CD4-positive, alpha-beta T cell (primary cell): ENCODE measurements at regions not wholly inside any gene's neighbourhood (a gene's known extent, or its start where the extent isn't known, plus 50 kb on each side); places are given as distances from the start of the nearest gene placed in this dataset.

Experiments
- ATAC-seq: fragments of 200-7000 bp; cut with Tn5 transposase; one replicate; pipeline ENCODE4 v1.10.0; 2022; ENCODE audit warnings: mild to moderate bottlenecking; ENCODE audit not compliant: poor library complexity
- CTCF ChIA-PET: fragments of 350-600 bp; sonication (Branson Sonifier 250); formaldehyde crosslinking; loops from one replicate; lab custom pipeline; 2021; ENCODE audit warnings: antibody characterized with exemption, inconsistent platforms; lab: Charles Lee
- POLR2A ChIA-PET: fragments of 350-600 bp; sonication (Branson Sonifier 250); formaldehyde crosslinking; loops from one replicate; lab custom pipeline; 2021; ENCODE audit warnings: antibody characterized with exemption, inconsistent platforms; lab: Charles Lee
- DNase-seq, 14 experiments: peaks; one replicate each; pipeline ENCODE4 v3.0.0-alpha.2; 2013 to 2020; ENCODE audit warnings: mixed read lengths in 2 of 14
- H3K27ac ChIP-seq, 2 donors: one replicate each; pipeline versions ENCODE4 v1.5.1 to v1.7.0; 2013; ENCODE audit warnings: low read length in 2 of 2, low read depth in 1 of 2, mild to moderate bottlenecking in 1 of 2
- H3K27me3 ChIP-seq, 2 experiments: 1 replicate in 1 of 2; 2 replicates in 1 of 2; pipeline versions ENCODE4 v1.6.1 to v1.7.0; 2013; ENCODE audit warnings: low read length in 2 of 2, control low read depth in 1 of 2, mild to moderate bottlenecking in 1 of 2, moderate library complexity in 1 of 2; ENCODE audit not compliant: insufficient read depth in 2 of 2, control insufficient read depth in 1 of 2
- H3K36me3 ChIP-seq: one replicate; pipeline ENCODE4 v1.6.1; 2013; ENCODE audit warnings: low read length, control low read depth; ENCODE audit not compliant: insufficient read depth
- H3K4me1 ChIP-seq: one replicate; pipeline ENCODE4 v1.6.1; 2013; ENCODE audit warnings: low read length, control low read depth; ENCODE audit not compliant: insufficient read depth
- H3K4me3 ChIP-seq: one replicate; pipeline ENCODE4 v1.5.1; 2013; ENCODE audit warnings: mild to moderate bottlenecking, low read length, moderate library complexity
- H3K9me3 ChIP-seq, 2 experiments: 1 replicate in 1 of 2; 2 replicates in 1 of 2; pipeline versions ENCODE4 v1.6.1 to v1.7.0; 2013; ENCODE audit warnings: low read length in 2 of 2, mild to moderate bottlenecking in 2 of 2, control low read depth in 1 of 2, moderate library complexity in 1 of 2; ENCODE audit not compliant: control insufficient read depth in 1 of 2, insufficient read depth in 1 of 2
- H3K27ac Mint-ChIP-seq: one replicate; pipeline ENCODE4 v1.8.0; 2020; ENCODE audit warnings: mixed read lengths
- H3K27me3 Mint-ChIP-seq: one replicate; pipeline ENCODE4 v1.8.0; 2021; ENCODE audit warnings: mixed read lengths
- H3K36me3 Mint-ChIP-seq: one replicate; pipeline ENCODE4 v1.8.0; 2021; ENCODE audit warnings: low read depth, mixed read lengths
- H3K4me1 Mint-ChIP-seq: one replicate; pipeline ENCODE4 v1.8.0; 2021; ENCODE audit warnings: low read depth, mixed read lengths
- H3K4me3 Mint-ChIP-seq: one replicate; pipeline ENCODE4 v1.8.0; 2020; ENCODE audit warnings: mild to moderate bottlenecking, mixed read lengths
- H3K9me3 Mint-ChIP-seq: one replicate; pipeline ENCODE4 v1.8.0; 2020; ENCODE audit warnings: mixed read lengths
- CTCF ChIP-seq: fragments of 200-600 bp; IDR thresholded peaks from one replicate; pipeline ENCODE4 v1.8.0; 2022; ENCODE audit warnings: antibody characterized with exemption, mild to moderate bottlenecking
- intact Hi-C, 2 experiments: fragments of 100-400 bp; cut with DNase I in 1 of 2; cut with micrococcal nuclease in 1 of 2; formaldehyde crosslinking; loops; one replicate each; pipeline versions ENCODE4 v1.15.1 to v1.9.0; 2023 to 2025; cut with DNase I, micrococcal nuclease

DNA sequence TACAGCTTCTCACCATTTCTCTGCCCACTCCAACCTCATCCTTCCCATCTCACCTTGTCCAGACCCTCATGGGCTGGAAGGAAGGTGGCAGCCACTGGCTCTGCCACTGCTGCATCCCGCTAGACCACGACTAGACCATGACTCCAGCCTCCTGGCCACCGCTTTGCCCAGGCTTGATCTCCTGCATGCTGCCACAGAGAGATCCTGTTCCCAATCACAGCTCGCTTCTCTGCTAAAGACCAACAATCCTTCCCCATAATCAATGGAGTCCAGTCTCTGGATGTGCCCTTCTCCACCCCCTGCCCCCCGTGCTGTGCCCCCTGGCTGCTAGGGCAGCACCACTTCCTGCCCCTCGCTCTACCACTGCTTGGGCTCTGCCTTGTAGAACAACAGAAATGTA is 64.9 kb upstream of the DMRTB1 start:
- H3K27ac ChIP-seq, result no peak overlapping the region
- no peaks in the 10 kb centered on the region for H3K4me1 Mint-ChIP-seq
- no peak for TF ChIP-seq CTCF
- H3K4me3 ChIP-seq, result no peak overlapping the region
- POLR2A ChIA-PET, result interaction anchor here (1.7 kb wide), 1 partner anchor 116 kb away, joined by 8 read pairs; no protein-coding TSS in a partner anchor
- H3K9me3 ChIP-seq, result no peaks in the 10 kb centered on the region
- no peak overlapping the region for H3K27ac Mint-ChIP-seq
- no peak for ATAC-seq
- intact Hi-C loops, result no loop called here
- H3K4me3 Mint-ChIP-seq, result no peak overlapping the region
- no peaks in the 10 kb centered on the region for H3K27me3 ChIP-seq
- no peaks in the 10 kb centered on the region for H3K36me3 ChIP-seq
- no peaks in the 10 kb centered on the region for H3K36me3 Mint-ChIP-seq
- H3K4me1 ChIP-seq, result peaks cover 5% of the 10 kb centered on the region
- DNase-seq, result no peak
- H3K9me3 Mint-ChIP-seq, result no peaks in the 10 kb centered on the region
- no peaks in the 10 kb centered on the region for H3K27me3 Mint-ChIP-seq
- CTCF ChIA-PET, result interaction anchor here (1.2 to 4.2 kb wide), 2 partner anchors 26 to 116 kb away, joined by 3 to 41 read pairs; no protein-coding TSS in a partner anchor

GRCh38 chr1:53395671-53396215 is 63.5 kb upstream of the DMRTB1 start:
- no peaks in the 10 kb centered on the region for H3K9me3 Mint-ChIP-seq
- no peak overlapping the region for H3K27ac Mint-ChIP-seq

GRCh38 chr1:53396573-53397268 is 62.5 kb upstream of the DMRTB1 start:
- no peak for DNase-seq
- intact Hi-C loops, result no loop called here
- Histone ChIP-seq H3K9me3 (no peaks in the 10 kb centered on the region), H3K4me1 (peaks cover 5% of the 10 kb centered on the region), H3K27me3 (no peaks in the 10 kb centered on the region), H3K27ac (no peak overlapping the region), H3K36me3 (no peaks in the 10 kb centered on the region), H3K4me3 (no peak overlapping the region)
- no peak for ATAC-seq
- Mint-ChIP-seq H3K27me3 (no peaks in the 10 kb centered on the region), H3K4me3 (no peak overlapping the region), H3K27ac (no peak overlapping the region), H3K4me1 (no peaks in the 10 kb centered on the region), H3K36me3 (no peaks in the 10 kb centered on the region), H3K9me3 (no peaks in the 10 kb centered on the region)
- no peak for TF ChIP-seq CTCF
- POLR2A ChIA-PET, result interaction anchor here (1.4 kb wide), 1 partner anchor 118 kb away, joined by 5 read pairs; no protein-coding TSS in a partner anchor
- CTCF ChIA-PET, result no interaction called here

More at GRCh38 chr1:53395671-53396215, 63.5 kb upstream of the DMRTB1 start:
- CTCF ChIA-PET, result interaction anchor here (4.2 kb wide), 1 partner anchor 117 kb away, joined by 41 read pairs; no protein-coding TSS in a partner anchor
- Histone ChIP-seq H3K4me1 (peaks cover 5% of the 10 kb centered on the region), H3K9me3 (no peaks in the 10 kb centered on the region), H3K4me3 (no peak overlapping the region), H3K36me3 (no peaks in the 10 kb centered on the region), H3K27ac (no peak overlapping the region), H3K27me3 (no peaks in the 10 kb centered on the region)
- H3K4me3 Mint-ChIP-seq, result no peak overlapping the region
- no peaks in the 10 kb centered on the region for H3K4me1 Mint-ChIP-seq
- no peaks in the 10 kb centered on the region for H3K36me3 Mint-ChIP-seq
- no peaks in the 10 kb centered on the region for H3K27me3 Mint-ChIP-seq
- ATAC-seq (no peak), DNase-seq (no peak)
- intact Hi-C loops, result no loop called here
- POLR2A ChIA-PET, result interaction anchor here (1.4 kb wide), 1 partner anchor 117 kb away, joined by 5 read pairs; no protein-coding TSS in a partner anchor
- no peak for TF ChIP-seq CTCF
